ENCODE measurements at regions not wholly inside any gene's neighbourhood (a gene's known extent, or its start where the extent isn't known, plus 50 kb on each side); places are given as distances from the start of the nearest gene placed in this dataset.
"Not testable (repeated sequence)": the region's sequence is repeated elsewhere in the genome, so short reads cannot be mapped to it uniquely, and the experiment has no call there.

GRCh38 chr7:73933091-73933490, 72.1 kb downstream of the TMEM270 start:
- no peaks in the 10 kb centered on the region for H3K27me3 ChIP-seq (replicated peaks; ENCODE audit: insufficient read depth, low read depth, low read length, poor library complexity)
- no TSS peak for BruUV-seq (replicated peaks)
- ChIA-PET POLR2A (ENCODE audit: low non-redundant PET) (no interaction called here), CTCF (no interaction called here)
- intact Hi-C loops (cut with micrococcal nuclease; ENCODE audit: unreplicated experiment), result no loop called here
- no peaks in the 10 kb centered on the region for H3K9me3 ChIP-seq (ENCODE audit: low read depth, low read length, poor library complexity, severe bottlenecking)
- no peak overlapping the region for H3K27ac ChIP-seq (ENCODE audit: low read depth, low read length, poor library complexity, severe bottlenecking)
- H3K36me3 ChIP-seq (ENCODE audit: insufficient read depth, low read length, poor library complexity, severe bottlenecking), result no peaks in the 10 kb centered on the region
- H3K4me3 ChIP-seq (ENCODE audit: low read depth, low read length, poor library complexity, severe bottlenecking), result no peak overlapping the region
- DNase-seq (ENCODE audit: low spot score), result no peak
- no peak for TF ChIP-seq EZH2 (IDR thresholded peaks at IDR 0.05; ENCODE audit: borderline replicate concordance, low read depth, low read length, poor library complexity, severe bottlenecking)
- H3K4me1 ChIP-seq (ENCODE audit: insufficient read depth, low read length, poor library complexity, severe bottlenecking), result no peaks in the 10 kb centered on the region

GRCh38 chr7:73936967-73937366, 76.0 kb downstream of the TMEM270 start:
- no peaks in the 10 kb centered on the region for H3K36me3 ChIP-seq (ENCODE audit: insufficient read depth, low read length, poor library complexity, severe bottlenecking)
- peaks cover 6% of the 10 kb centered on the region for H3K9me3 ChIP-seq (ENCODE audit: low read depth, low read length, poor library complexity, severe bottlenecking)
- intact Hi-C loops (cut with micrococcal nuclease; ENCODE audit: unreplicated experiment), result no loop called here
- no peaks in the 10 kb centered on the region for H3K27me3 ChIP-seq (replicated peaks; ENCODE audit: insufficient read depth, low read depth, low read length, poor library complexity)
- POLR2A ChIA-PET (ENCODE audit: low non-redundant PET), result no interaction called here
- H3K27ac ChIP-seq (ENCODE audit: low read depth, low read length, poor library complexity, severe bottlenecking), result no peak overlapping the region
- no peaks in the 10 kb centered on the region for H3K4me1 ChIP-seq (ENCODE audit: insufficient read depth, low read length, poor library complexity, severe bottlenecking)
- no TSS peak for BruUV-seq (replicated peaks)
- CTCF ChIA-PET, result interaction anchor here (0.9 kb wide), 1 partner anchor 72 kb away, joined by 5 read pairs; no protein-coding TSS in a partner anchor
- H3K4me3 ChIP-seq (ENCODE audit: low read depth, low read length, poor library complexity, severe bottlenecking), result no peak overlapping the region
- no peak for DNase-seq (ENCODE audit: low spot score)
- TF ChIP-seq EZH2 (IDR thresholded peaks at IDR 0.05; ENCODE audit: borderline replicate concordance, low read depth, low read length, poor library complexity, severe bottlenecking), result no peak
- no peak for TF ChIP-seq CTCF (conservative IDR thresholded peaks at IDR 0.05; ENCODE audit: low read depth, low read length)

GRCh38 chr7:73937650-73938049, 76.7 kb downstream of the TMEM270 start:
- H3K27ac ChIP-seq (ENCODE audit: low read depth, low read length, poor library complexity, severe bottlenecking); DNase-seq (ENCODE audit: low spot score); H3K9me3 ChIP-seq (ENCODE audit: low read depth, low read length, poor library complexity, severe bottlenecking); H3K27me3 ChIP-seq (replicated peaks; ENCODE audit: insufficient read depth, low read depth, low read length, poor library complexity); BruUV-seq (replicated peaks); POLR2A ChIA-PET (ENCODE audit: low non-redundant PET); H3K36me3 ChIP-seq (ENCODE audit: insufficient read depth, low read length, poor library complexity, severe bottlenecking); H3K4me1 ChIP-seq (ENCODE audit: insufficient read depth, low read length, poor library complexity, severe bottlenecking); H3K4me3 ChIP-seq (ENCODE audit: low read depth, low read length, poor library complexity, severe bottlenecking); intact Hi-C loops (cut with micrococcal nuclease; ENCODE audit: unreplicated experiment): not testable (repeated sequence)
- CTCF ChIA-PET, result interaction anchor here (0.9 kb wide), 1 partner anchor 71 kb away, joined by 5 read pairs; no protein-coding TSS in a partner anchor

GRCh38 chr7:73939528-73939927, 78.6 kb downstream of the TMEM270 start:
- Histone ChIP-seq H3K36me3 (ENCODE audit: insufficient read depth, low read length, poor library complexity, severe bottlenecking) (no peaks in the 10 kb centered on the region), H3K4me3 (ENCODE audit: low read depth, low read length, poor library complexity, severe bottlenecking) (no peak overlapping the region), H3K27ac (ENCODE audit: low read depth, low read length, poor library complexity, severe bottlenecking) (no peak overlapping the region), H3K9me3 (ENCODE audit: low read depth, low read length, poor library complexity, severe bottlenecking) (peaks cover 6% of the 10 kb centered on the region), H3K27me3 (replicated peaks; ENCODE audit: insufficient read depth, low read depth, low read length, poor library complexity) (no peaks in the 10 kb centered on the region), H3K4me1 (ENCODE audit: insufficient read depth, low read length, poor library complexity, severe bottlenecking) (no peaks in the 10 kb centered on the region)
- CTCF ChIA-PET, result no interaction called here
- POLR2A ChIA-PET (ENCODE audit: low non-redundant PET), result no interaction called here
- intact Hi-C loops (cut with micrococcal nuclease; ENCODE audit: unreplicated experiment), result no loop called here
- DNase-seq (ENCODE audit: low spot score), result no peak
- no TSS peak for BruUV-seq (replicated peaks)
- no peak for TF ChIP-seq EZH2 (IDR thresholded peaks at IDR 0.05; ENCODE audit: borderline replicate concordance, low read depth, low read length, poor library complexity, severe bottlenecking)
- no peak for TF ChIP-seq CTCF (conservative IDR thresholded peaks at IDR 0.05; ENCODE audit: low read depth, low read length)

Measured in A673 (cell line).